Liver (tissue), 7 donors: ENCODE measurements at regions not wholly inside any gene's neighbourhood (a gene's known extent, or its start where the extent isn't known, plus 50 kb on each side); places are given as distances from the start of the nearest gene placed in this dataset.

Source experiments
- DNase-seq: peaks from one replicate; pipeline ENCODE4 v3.0.0-alpha.2; 2017; ENCODE audit warnings: low spot score
- H3K27ac ChIP-seq, 2 donors: one replicate each; pipeline ENCODE4 v1.7.0; 2013; ENCODE audit warnings: inconsistent platforms in 2 of 2, low read length in 2 of 2, control low read depth in 1 of 2, low read depth in 1 of 2, mild to moderate bottlenecking in 1 of 2
- H3K27me3 ChIP-seq, 4 donors: one replicate each; pipeline versions ENCODE4 v1.6.1 to v1.7.0; 2013; ENCODE audit warnings: low read length in 3 of 4, inconsistent platforms in 1 of 4, mild to moderate bottlenecking in 1 of 4, moderate library complexity in 1 of 4; ENCODE audit not compliant: control insufficient read depth in 4 of 4, insufficient read depth in 4 of 4
- H3K36me3 ChIP-seq, 4 donors: one replicate each; pipeline versions ENCODE4 v1.6.1 to v1.7.0; 2013; ENCODE audit warnings: low read length in 3 of 4, mild to moderate bottlenecking in 3 of 4, low read depth in 1 of 4, moderate library complexity in 1 of 4; ENCODE audit not compliant: control insufficient read depth in 4 of 4, insufficient read depth in 3 of 4
- H3K4me1 ChIP-seq, 4 donors: one replicate each; pipeline versions ENCODE4 v1.6.1 to v1.7.0; 2013; ENCODE audit warnings: low read length in 3 of 4, mild to moderate bottlenecking in 3 of 4, moderate library complexity in 1 of 4; ENCODE audit not compliant: control insufficient read depth in 4 of 4, insufficient read depth in 4 of 4
- H3K4me3 ChIP-seq, 3 donors: one replicate each; pipeline versions ENCODE4 v1.6.1 to v1.7.0; 2013; ENCODE audit warnings: low read length in 3 of 3, control low read depth in 1 of 3, low read depth in 1 of 3, mild to moderate bottlenecking in 1 of 3
- H3K9ac ChIP-seq, 2 donors: one replicate each; pipeline ENCODE4 v1.7.0; 2013; ENCODE audit warnings: low read length in 2 of 2, mild to moderate bottlenecking in 2 of 2, moderate library complexity in 2 of 2, control low read depth in 1 of 2, low read depth in 1 of 2
- H3K9me3 ChIP-seq, 4 donors: one replicate each; pipeline versions ENCODE4 v1.6.1 to v1.7.0; 2013; ENCODE audit warnings: low read length in 3 of 4; ENCODE audit not compliant: control insufficient read depth in 4 of 4
- ATF3 ChIP-seq: IDR thresholded peaks from 2 replicates; pipeline ENCODE4 v1.6.1; 2016; ENCODE audit warnings: antibody characterized with exemption
- EGR1 ChIP-seq, 2 donors: IDR thresholded peaks; 2 replicates each; pipeline ENCODE4 v1.6.1; 2016 to 2018; ENCODE audit warnings: antibody characterized with exemption in 2 of 2, low read depth in 2 of 2
- FOXA1 ChIP-seq: IDR thresholded peaks from 2 replicates; pipeline ENCODE4 v1.6.1; 2016; ENCODE audit warnings: antibody characterized with exemption
- FOXA2 ChIP-seq: IDR thresholded peaks from 2 replicates; pipeline ENCODE4 v1.6.1; 2016; ENCODE audit warnings: antibody characterized with exemption
- GABPA ChIP-seq, 2 donors: IDR thresholded peaks in 1 of 2; conservative IDR thresholded peaks in 1 of 2; 2 replicates each; pipeline ENCODE4 v1.6.1; 2016; ENCODE audit warnings: antibody characterized with exemption in 2 of 2, mild to moderate bottlenecking in 1 of 2, moderate library complexity in 1 of 2
- HNF4G ChIP-seq: IDR thresholded peaks from 2 replicates; pipeline ENCODE4 v1.6.1; 2016; ENCODE audit warnings: antibody characterized with exemption
- JUND ChIP-seq, 2 donors: IDR thresholded peaks; 2 replicates each; pipeline ENCODE4 v1.6.1; 2016; ENCODE audit warnings: antibody characterized with exemption in 2 of 2
- NR2F2 ChIP-seq: IDR thresholded peaks from 2 replicates; pipeline ENCODE4 v1.6.1; 2016; ENCODE audit warnings: antibody characterized with exemption
- RAD21 ChIP-seq, 2 donors: IDR thresholded peaks; 2 replicates each; pipeline ENCODE4 v1.6.1; 2016; ENCODE audit warnings: antibody characterized with exemption in 2 of 2, mild to moderate bottlenecking in 2 of 2
- REST ChIP-seq: IDR thresholded peaks from 2 replicates; pipeline ENCODE4 v1.6.1; 2016; ENCODE audit warnings: antibody characterized with exemption, mild to moderate bottlenecking
- RXRA ChIP-seq, 2 donors: IDR thresholded peaks; 2 replicates each; pipeline ENCODE4 v1.6.1; 2017 to 2018; ENCODE audit warnings: antibody characterized with exemption in 2 of 2, mild to moderate bottlenecking in 1 of 2
- SP1 ChIP-seq: IDR thresholded peaks from 2 replicates; pipeline ENCODE4 v1.6.1; 2018; ENCODE audit warnings: antibody characterized with exemption, mild to moderate bottlenecking
- TAF1 ChIP-seq: conservative IDR thresholded peaks from 2 replicates; pipeline ENCODE4 v1.6.1; 2016; ENCODE audit warnings: antibody characterized with exemption, mild to moderate bottlenecking
- YY1 ChIP-seq: IDR thresholded peaks from 2 replicates; pipeline ENCODE4 v1.6.1; 2016; ENCODE audit warnings: antibody characterized with exemption, mild to moderate bottlenecking
- ZBTB33 ChIP-seq: IDR thresholded peaks from 2 replicates; pipeline ENCODE4 v1.6.1; 2016; ENCODE audit warnings: antibody characterized with exemption
- WGBS: extraction: QIAGEN DNeasy Blood & Tissue Kit; methylation state at CpG from one replicate; pipeline ENCODE4 v1.1.7; 2013; 5-methylcytosine and 5-hydroxymethylcytosine counted together
- donor health status: healthy.
- donor health status: healthy.
- donor health status: healthy.
- donor health status: healthy.

- H3K36me3 ChIP-seq = no peaks in the 10 kb centered on the region
- DNase-seq = no peak
- 45% methylated on average over 12 of the region's 12 CpGs for WGBS
- TF ChIP-seq NR2F2 (no peak), RXRA (IDR thresholded peaks at IDR 0.05) (no peak), ZBTB33 (no peak), HNF4G (no peak), FOXA2 (no peak), YY1 (no peak)
- H3K9me3 ChIP-seq = no peaks in the 10 kb centered on the region
- H3K27me3 ChIP-seq = no peaks in the 10 kb centered on the region
- H3K4me1 ChIP-seq = no peaks in the 10 kb centered on the region
- H3K9ac ChIP-seq = no peak overlapping the region
- no peak overlapping the region for H3K27ac ChIP-seq
- no peak overlapping the region for H3K4me3 ChIP-seq
Measured at GRCh38 chr11:119537306-119538253, 114.6 kb upstream of the THY1 start.

- DNase-seq = no peak
- H3K4me1 ChIP-seq = no peaks in the 10 kb centered on the region
- no peaks in the 10 kb centered on the region for H3K27me3 ChIP-seq
- WGBS = 71% methylated on average over 6 of the region's 6 CpGs
- H3K27ac ChIP-seq = no peak overlapping the region
- TF ChIP-seq FOXA2 = no peak
- TF ChIP-seq ATF3 = no peak
- no peak for TF ChIP-seq EGR1 (IDR thresholded peaks at IDR 0.05; ENCODE audit: low read depth in 2 of 2)
- TF ChIP-seq SP1 = no peak
- no peak for TF ChIP-seq NR2F2
- no peak for TF ChIP-seq RXRA (IDR thresholded peaks at IDR 0.05)
- TF ChIP-seq ZBTB33 = no peak
- no peak for TF ChIP-seq RAD21 (IDR thresholded peaks at IDR 0.05)
- no peak for TF ChIP-seq JUND (IDR thresholded peaks at IDR 0.05)
- TF ChIP-seq GABPA (IDR thresholded peaks at IDR 0.05 in 1 of 2, conservative IDR thresholded peaks at IDR 0.05 in 1 of 2) = no peak
- no peak for TF ChIP-seq TAF1
- no peak for TF ChIP-seq FOXA1
- no peak for TF ChIP-seq HNF4G
- no peak for TF ChIP-seq REST
- H3K36me3 ChIP-seq = no peaks in the 10 kb centered on the region
- H3K9ac ChIP-seq = no peak overlapping the region
- H3K9me3 ChIP-seq = no peaks in the 10 kb centered on the region
- no peak overlapping the region for H3K4me3 ChIP-seq
Measured at GRCh38 chr11:119536801-119537200, 113.8 kb upstream of the THY1 start.
